Breast epithelium (tissue), 3 donors: ENCODE measurements at regions not wholly inside any gene's neighbourhood (a gene's known extent, or its start where the extent isn't known, plus 50 kb on each side); places are given as distances from the start of the nearest gene placed in this dataset.

Experiments used
- POLR2A ChIP-seq: fragments of 450-650 bp; IDR thresholded peaks from one replicate; pipeline ENCODE4 v1.6.1; 2016; ENCODE audit warnings: antibody characterized with exemption, mild to moderate bottlenecking, moderate library complexity
- POLR2AphosphoS5 ChIP-seq, 3 donors: sonication (generic); formaldehyde crosslinking; IDR thresholded peaks; one replicate each; pipeline ENCODE4 v1.6.1; 2017; ENCODE audit warnings: antibody characterized with exemption in 3 of 3
- TF ChIP-seq, protein P1 (sequence below), 3 donors: fragments of 450-650 bp; IDR thresholded peaks; one replicate each; pipeline ENCODE4 v1.5.1; 2016 to 2017; ENCODE audit warnings: antibody characterized with exemption in 3 of 3, mild to moderate bottlenecking in 3 of 3, moderate library complexity in 3 of 3

DNA sequence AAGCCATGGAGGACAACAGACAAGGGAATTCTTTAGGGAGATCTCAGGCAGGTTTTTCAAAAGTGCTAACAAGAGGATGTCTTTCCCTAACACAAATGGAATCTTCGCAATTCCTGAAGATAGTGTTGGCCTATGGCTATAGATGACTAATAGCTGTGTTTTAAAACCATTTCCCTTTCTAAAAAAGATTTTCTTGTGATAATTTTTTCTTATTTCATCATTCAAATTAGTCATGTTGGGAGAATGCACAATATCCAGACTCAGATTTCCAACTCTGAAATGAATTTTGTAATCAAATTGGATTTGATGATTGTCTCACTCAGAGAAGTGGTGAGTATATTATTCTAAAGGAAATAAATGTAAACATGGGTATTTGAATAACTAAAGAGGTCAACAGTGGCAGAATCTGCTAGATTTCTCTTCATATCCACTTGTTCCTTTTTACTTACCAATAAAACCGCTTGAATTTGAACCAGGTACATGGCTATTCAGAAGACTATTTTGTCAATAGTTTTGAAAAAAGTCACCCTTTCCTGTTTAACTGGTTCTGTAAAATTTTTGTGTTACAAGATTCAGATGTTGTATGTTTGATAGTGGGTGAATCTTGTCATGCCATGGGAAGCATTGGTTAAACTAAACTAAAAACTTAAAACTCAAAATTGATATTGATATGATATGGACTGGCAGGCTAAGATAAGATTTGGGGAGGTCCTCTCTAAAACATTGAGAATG lies 1223.7 kb upstream of the EYS start:
- TF ChIP-seq, protein P1, sequence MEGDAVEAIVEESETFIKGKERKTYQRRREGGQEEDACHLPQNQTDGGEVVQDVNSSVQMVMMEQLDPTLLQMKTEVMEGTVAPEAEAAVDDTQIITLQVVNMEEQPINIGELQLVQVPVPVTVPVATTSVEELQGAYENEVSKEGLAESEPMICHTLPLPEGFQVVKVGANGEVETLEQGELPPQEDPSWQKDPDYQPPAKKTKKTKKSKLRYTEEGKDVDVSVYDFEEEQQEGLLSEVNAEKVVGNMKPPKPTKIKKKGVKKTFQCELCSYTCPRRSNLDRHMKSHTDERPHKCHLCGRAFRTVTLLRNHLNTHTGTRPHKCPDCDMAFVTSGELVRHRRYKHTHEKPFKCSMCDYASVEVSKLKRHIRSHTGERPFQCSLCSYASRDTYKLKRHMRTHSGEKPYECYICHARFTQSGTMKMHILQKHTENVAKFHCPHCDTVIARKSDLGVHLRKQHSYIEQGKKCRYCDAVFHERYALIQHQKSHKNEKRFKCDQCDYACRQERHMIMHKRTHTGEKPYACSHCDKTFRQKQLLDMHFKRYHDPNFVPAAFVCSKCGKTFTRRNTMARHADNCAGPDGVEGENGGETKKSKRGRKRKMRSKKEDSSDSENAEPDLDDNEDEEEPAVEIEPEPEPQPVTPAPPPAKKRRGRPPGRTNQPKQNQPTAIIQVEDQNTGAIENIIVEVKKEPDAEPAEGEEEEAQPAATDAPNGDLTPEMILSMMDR (IDR thresholded peaks at IDR 0.05), result no peak
- no peak for TF ChIP-seq POLR2AphosphoS5 (IDR thresholded peaks at IDR 0.05)
- TF ChIP-seq POLR2A, result no peak
